A549 (cell line): ENCODE measurements at regions not wholly inside any gene's neighbourhood (a gene's known extent, or its start where the extent isn't known, plus 50 kb on each side); places are given as distances from the start of the nearest gene placed in this dataset.

Experiments
- ATAC-seq, 2 experiments: fragments of 200-7000 bp in 1 of 2; fragments of >200 bp in 1 of 2; cut with Nextera tagmentation in 1 of 2; cut with Tn5 transposase in 1 of 2; 3 replicates each; pipeline versions ENCODE4 v1.8.0 to v1.9.1; 2018 to 2020; ENCODE audit warnings: mild to moderate bottlenecking in 1 of 2, moderate library complexity in 1 of 2
- CTCF ChIA-PET: fragments of 300-600 bp; sonication (Branson Sonifier 250); formaldehyde crosslinking; extraction: SDS; loops from one replicate; lab custom pipeline; 2021; ENCODE audit warnings: antibody characterized with exemption, inconsistent platforms; lab: Yijun Ruan, JAX
- POLR2A ChIA-PET: fragments of 350-600 bp; formaldehyde crosslinking; extraction: SDS; loops from one replicate; lab custom pipeline; 2021; ENCODE audit warnings: antibody characterized with exemption, inconsistent platforms; lab: Yijun Ruan, JAX
- DNase-seq, 2 experiments: peaks; one replicate each; pipeline versions ENCODE4 v3.0.0 to v3.0.0-alpha.2; 2011 to 2016; ENCODE audit warnings: low read depth in 1 of 2, low spot score in 1 of 2
- FAIRE-seq: peaks from 2 replicates; lab custom pipeline; 2011; peaks lifted over from hg19 to GRCh38; lab: Jason Lieb, UNC
- H3K27ac ChIP-seq, 2 experiments: fragments of >200 bp; sonication (Bioruptor Twin); formaldehyde crosslinking; 3 replicates each; pipeline ENCODE4 v1.5.1; 2016 to 2017
- H3K4me1 ChIP-seq: fragments of >200 bp; sonication (Bioruptor Twin); formaldehyde crosslinking; 3 replicates; pipeline ENCODE4 v1.6.1; 2016
- H3K4me2 ChIP-seq: fragments of >200 bp; sonication (Bioruptor Twin); formaldehyde crosslinking; 3 replicates; pipeline ENCODE4 v1.6.1; 2016
- H3K4me3 ChIP-seq: fragments of >200 bp; sonication (Bioruptor Twin); formaldehyde crosslinking; 3 replicates; pipeline ENCODE4 v1.5.1; 2016
- H3K9me3 ChIP-seq: fragments of >200 bp; sonication (Bioruptor Twin); formaldehyde crosslinking; 3 replicates; pipeline ENCODE4 v1.6.1; 2016
- BHLHE40 ChIP-seq: IDR thresholded peaks from 2 replicates; pipeline ENCODE4 v1.6.1; 2012; ENCODE audit warnings: low read depth, low read length, inconsistent platforms
- CBX2 ChIP-seq: fragments of 200-600 bp; sonication (generic); IDR thresholded peaks from 2 replicates; pipeline ENCODE4 v1.6.1; 2016; ENCODE audit warnings: low read depth, mild to moderate bottlenecking, borderline replicate concordance
- CEBPB ChIP-seq, 2 experiments: fragments of >200 bp in 1 of 2; sonication (Bioruptor Twin) in 1 of 2; formaldehyde crosslinking in 1 of 2; IDR thresholded peaks; 2 replicates each; pipeline ENCODE4 v1.6.1; 2012 to 2016
- CHD4 ChIP-seq: fragments of 200-600 bp; sonication (generic); IDR thresholded peaks from 2 replicates; pipeline ENCODE4 v1.6.1; 2016; ENCODE audit warnings: antibody characterized with exemption, mild to moderate bottlenecking, borderline replicate concordance
- E2F6 ChIP-seq: IDR thresholded peaks from 2 replicates; pipeline ENCODE4 v1.6.1; 2012; ENCODE audit warnings: low read depth, borderline replicate concordance
- EHF ChIP-seq: fragments of 250-450 bp; sonication (Bioruptor Pico); IDR thresholded peaks from 2 replicates; pipeline ENCODE4 v1.5.0; 2020; ENCODE audit warnings: mild to moderate bottlenecking
- EHMT2 ChIP-seq: fragments of 200-600 bp; sonication (generic); IDR thresholded peaks from 2 replicates; pipeline ENCODE4 v1.6.1; 2016; ENCODE audit warnings: antibody characterized with exemption, low read depth, mild to moderate bottlenecking, moderate library complexity
- EP300 ChIP-seq, 2 experiments: fragments of >200 bp; sonication (Bioruptor Twin); formaldehyde crosslinking; IDR thresholded peaks; 2 replicates in 1 of 2; 3 replicates in 1 of 2; pipeline ENCODE4 v1.6.1; 2016 to 2017
- FOSB ChIP-seq: fragments of 250-450 bp; sonication (Bioruptor Pico); IDR thresholded peaks from 2 replicates; pipeline ENCODE4 v1.5.0; 2020; ENCODE audit warnings: mild to moderate bottlenecking, moderate library complexity
- GATA3 ChIP-seq: IDR thresholded peaks from 2 replicates; pipeline ENCODE4 v1.6.1; 2012; ENCODE audit warnings: borderline replicate concordance
- JUN ChIP-seq, 2 experiments: fragments of >200 bp; sonication (Bioruptor Twin); formaldehyde crosslinking; IDR thresholded peaks; 2 replicates in 1 of 2; 3 replicates in 1 of 2; pipeline ENCODE4 v1.6.1; 2016 to 2017
- JUNB ChIP-seq: fragments of >200 bp; sonication (Bioruptor Twin); formaldehyde crosslinking; IDR thresholded peaks from 2 replicates; pipeline ENCODE4 v1.6.1; 2016
- MAFK ChIP-seq: fragments of 450-650 bp; IDR thresholded peaks from 2 replicates; pipeline ENCODE4 v1.6.1; 2014; ENCODE audit not compliant: partially characterized antibody
- MAX ChIP-seq: IDR thresholded peaks from 2 replicates; pipeline ENCODE4 v1.6.1; 2012
- NFE2L2 ChIP-seq: fragments of 150-350 bp; conservative IDR thresholded peaks from 2 replicates; pipeline ENCODE4 v1.6.1; 2014; ENCODE audit warnings: low read length
- NPAS2 ChIP-seq: fragments of 250-450 bp; sonication (Bioruptor Pico); IDR thresholded peaks from 2 replicates; pipeline ENCODE4 v1.8.0; 2022; ENCODE audit warnings: mild to moderate bottlenecking, moderate library complexity, borderline replicate concordance
- NR3C1 ChIP-seq: fragments of >200 bp; sonication (Bioruptor Twin); formaldehyde crosslinking; IDR thresholded peaks from 3 replicates; pipeline ENCODE4 v1.6.1; 2017
- POLR2A ChIP-seq: IDR thresholded peaks from 2 replicates; pipeline ENCODE4 v1.6.1; 2012; ENCODE audit warnings: mild to moderate bottlenecking, low read length
- RARB ChIP-seq: fragments of 250-450 bp; sonication (Bioruptor Pico); IDR thresholded peaks from 2 replicates; pipeline ENCODE4 v1.8.0; 2021; ENCODE audit warnings: mild to moderate bottlenecking, moderate library complexity
- RNF2 ChIP-seq: fragments of 200-600 bp; sonication (generic); IDR thresholded peaks from 2 replicates; pipeline ENCODE4 v1.6.1; 2016; ENCODE audit warnings: low read depth, mild to moderate bottlenecking, antibody characterized with exemption, moderate library complexity, borderline replicate concordance
- TFCP2L1 ChIP-seq: fragments of 250-450 bp; sonication (Bioruptor Pico); IDR thresholded peaks from 2 replicates; pipeline ENCODE4 v1.5.0; 2021; ENCODE audit warnings: mild to moderate bottlenecking
- WGBS: methylation state at CpG from one replicate; pipeline ENCODE4 v1.1.6; 2017; ENCODE audit errors: missing lambda C conversion rate; 5-methylcytosine and 5-hydroxymethylcytosine counted together
- TF ChIP-seq, protein P1 (sequence below): fragments of 450-650 bp; IDR thresholded peaks from 2 replicates; pipeline ENCODE4 v1.6.1; 2014; ENCODE audit warnings: antibody characterized with exemption
- TF ChIP-seq, protein P2 (sequence below): IDR thresholded peaks from 2 replicates; pipeline ENCODE4 v1.6.1; 2012
- TF ChIP-seq, protein P3 (sequence below): fragments of >200 bp; sonication (Bioruptor Twin); formaldehyde crosslinking; IDR thresholded peaks from 2 replicates; pipeline ENCODE4 v1.6.1; 2016

DNA sequence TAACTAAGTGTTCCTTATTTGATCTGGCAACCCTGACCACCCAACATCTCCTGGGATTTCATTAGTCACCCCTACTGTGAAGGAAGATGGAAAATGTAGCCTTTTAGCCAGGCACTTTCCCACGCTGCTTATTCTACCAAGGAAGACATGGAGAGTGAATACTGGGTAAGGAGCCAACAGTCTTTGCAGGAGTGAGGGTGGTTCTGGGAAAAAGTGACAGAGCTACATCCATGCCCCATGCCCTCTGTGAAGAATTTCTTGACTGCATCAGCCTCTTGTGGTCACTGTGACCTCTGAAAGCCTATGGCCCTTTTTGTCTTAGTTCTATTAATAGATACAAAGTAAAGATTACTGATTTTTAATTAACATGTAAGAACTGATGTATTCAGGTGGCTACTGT, 196.0 kb upstream of the EEA1 start:
- WGBS: 39% methylated on average over 1 of the region's 1 CpG
- POLR2A ChIA-PET: no interaction called here

GRCh38 chr12:93126069-93126474, 197.0 kb upstream of the EEA1 start:
- FAIRE-seq: no peak
- H3K27ac ChIP-seq: no peak overlapping the region
- no peak overlapping the region for H3K4me2 ChIP-seq
- no peak for DNase-seq
- H3K4me1 ChIP-seq: peaks cover 22% of the 10 kb centered on the region; the same call in 2 of the 3 replicates
- POLR2A ChIA-PET: no interaction called here
- 79% methylated on average over 2 of the region's 2 CpGs for WGBS
- TF ChIP-seq BHLHE40 (no peak), CBX2 (no peak), JUNB (no peak)
- no peak for ATAC-seq
- CTCF ChIA-PET: no interaction called here
- H3K4me3 ChIP-seq: no peak overlapping the region
- no peaks in the 10 kb centered on the region for H3K9me3 ChIP-seq

More for the DNA sequence above, 196.0 kb upstream of the EEA1 start:
- no peak overlapping the region for H3K4me3 ChIP-seq
- H3K4me1 ChIP-seq: peaks cover 22% of the 10 kb centered on the region; the same call in 2 of the 3 replicates
- CTCF ChIA-PET: no interaction called here
- no peak for ATAC-seq
- DNase-seq: no peak
- no peaks in the 10 kb centered on the region for H3K9me3 ChIP-seq
- H3K27ac ChIP-seq: no peak overlapping the region
- TF ChIP-seq TFCP2L1 (CRISPR knock-in tag) (no peak), POLR2A (no peak), CHD4 (no peak), MAFK (no peak), NFE2L2 (no peak), JUN (IDR thresholded peaks at IDR 0.05) (no peak), GATA3 (no peak), MAX (no peak), RNF2 (no peak), BHLHE40 (no peak), E2F6 (no peak)
- TF ChIP-seq, protein P1, sequence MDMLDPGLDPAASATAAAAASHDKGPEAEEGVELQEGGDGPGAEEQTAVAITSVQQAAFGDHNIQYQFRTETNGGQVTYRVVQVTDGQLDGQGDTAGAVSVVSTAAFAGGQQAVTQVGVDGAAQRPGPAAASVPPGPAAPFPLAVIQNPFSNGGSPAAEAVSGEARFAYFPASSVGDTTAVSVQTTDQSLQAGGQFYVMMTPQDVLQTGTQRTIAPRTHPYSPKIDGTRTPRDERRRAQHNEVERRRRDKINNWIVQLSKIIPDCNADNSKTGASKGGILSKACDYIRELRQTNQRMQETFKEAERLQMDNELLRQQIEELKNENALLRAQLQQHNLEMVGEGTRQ: no peak
- H3K4me2 ChIP-seq: no peak overlapping the region
- FAIRE-seq: no peak

GRCh38 chr12:93127107-93127560, 198.0 kb upstream of the EEA1 start:
- Histone ChIP-seq H3K4me3 (no peak overlapping the region), H3K4me1 (peaks cover 18% of the 10 kb centered on the region; the same call in 2 of the 3 replicates), H3K4me2 (no peak overlapping the region), H3K27ac (no peak overlapping the region; a peak in 1 of 6 replicates), H3K9me3 (no peaks in the 10 kb centered on the region)
- TF ChIP-seq GATA3 (no peak), NR3C1 (no peak), NPAS2 (no peak), CHD4 (no peak), NFE2L2 (no peak), FOSB (CRISPR knock-in tag) (no peak)
- TF ChIP-seq, protein P2, sequence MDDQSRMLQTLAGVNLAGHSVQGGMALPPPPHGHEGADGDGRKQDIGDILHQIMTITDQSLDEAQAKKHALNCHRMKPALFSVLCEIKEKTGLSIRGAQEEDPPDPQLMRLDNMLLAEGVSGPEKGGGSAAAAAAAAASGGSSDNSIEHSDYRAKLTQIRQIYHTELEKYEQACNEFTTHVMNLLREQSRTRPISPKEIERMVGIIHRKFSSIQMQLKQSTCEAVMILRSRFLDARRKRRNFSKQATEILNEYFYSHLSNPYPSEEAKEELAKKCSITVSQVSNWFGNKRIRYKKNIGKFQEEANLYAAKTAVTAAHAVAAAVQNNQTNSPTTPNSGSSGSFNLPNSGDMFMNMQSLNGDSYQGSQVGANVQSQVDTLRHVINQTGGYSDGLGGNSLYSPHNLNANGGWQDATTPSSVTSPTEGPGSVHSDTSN: no peak
- no peak for FAIRE-seq
- ChIA-PET POLR2A (no interaction called here), CTCF (interaction anchor here (1.1 kb wide), 1 partner anchor 13 kb away, joined by 6 read pairs; no protein-coding TSS in a partner anchor)
- DNase-seq: no peak
- 80% methylated on average over 7 of the region's 7 CpGs for WGBS
- no peak for ATAC-seq

DNA sequence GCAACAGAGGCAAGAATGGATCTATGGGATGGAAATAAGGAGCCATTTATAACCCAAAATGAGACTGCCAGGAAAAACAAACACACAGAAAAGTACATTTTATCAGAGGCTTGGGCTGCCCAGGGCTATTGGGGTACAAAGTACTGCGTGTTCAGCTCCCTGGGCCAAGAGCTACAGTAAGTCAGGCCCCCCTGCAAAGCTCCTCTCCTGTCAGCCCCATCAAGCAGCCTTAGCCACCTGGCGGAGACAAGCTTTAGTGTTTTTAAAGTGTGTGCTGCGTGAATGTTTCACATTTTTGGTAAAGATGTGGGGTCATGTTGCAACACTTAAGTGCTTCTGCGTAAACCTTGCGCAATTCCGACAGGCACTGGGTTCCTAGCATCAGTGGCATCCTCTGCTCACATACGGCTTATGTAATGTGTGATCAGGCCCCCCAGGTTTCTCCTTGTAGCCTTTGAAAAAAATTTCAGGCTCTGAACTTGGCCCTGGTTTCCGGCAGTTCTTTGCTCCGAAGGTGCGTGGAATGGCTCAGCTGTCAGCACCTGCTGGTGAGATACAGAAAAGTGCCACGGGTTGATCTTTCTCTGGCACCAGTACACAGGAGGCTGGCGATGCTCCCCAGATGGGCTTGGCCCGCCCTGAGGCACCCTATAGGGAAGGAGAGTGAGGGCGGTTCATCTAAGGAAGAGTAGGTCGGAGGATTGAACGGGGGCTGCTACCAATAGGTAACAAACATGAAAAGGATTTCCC, 198.7 kb upstream of the EEA1 start:
- TF ChIP-seq EHMT2 (no peak), MAFK (no peak), EHF (no peak), RARB (CRISPR knock-in tag) (no peak), CEBPB (IDR thresholded peaks at IDR 0.05) (peak; percentile 82 to 86), CHD4 (no peak), EP300 (IDR thresholded peaks at IDR 0.05) (no peak), NPAS2 (no peak)
- TF ChIP-seq, protein P2: no peak
- TF ChIP-seq, protein P3, sequence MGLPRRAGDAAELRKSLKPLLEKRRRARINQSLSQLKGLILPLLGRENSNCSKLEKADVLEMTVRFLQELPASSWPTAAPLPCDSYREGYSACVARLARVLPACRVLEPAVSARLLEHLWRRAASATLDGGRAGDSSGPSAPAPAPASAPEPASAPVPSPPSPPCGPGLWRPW: peak; percentile 31; the same call in 1 of the 2 replicates
- TF ChIP-seq, all 56 proteins: peak for 2
- 60% methylated on average over 16 of the region's 16 CpGs for WGBS
- no peak overlapping the region; a peak in 1 of 6 replicates for H3K27ac ChIP-seq
- no peaks in the 10 kb centered on the region for H3K9me3 ChIP-seq
- peaks cover 12% of the 10 kb centered on the region; the same call in 2 of the 3 replicates for H3K4me1 ChIP-seq
- peak in 1 of 2 experiments; percentile 56; a peak in 3 of 6 replicates for ATAC-seq
- no peak overlapping the region for H3K4me2 ChIP-seq
- FAIRE-seq: no peak
- CTCF ChIA-PET: interaction anchor here (1.1 kb wide), 1 partner anchor 14 kb away, joined by 6 read pairs; no protein-coding TSS in a partner anchor
- H3K4me3 ChIP-seq: no peak overlapping the region
- peak in 1 of 2 experiments; percentile 15 for DNase-seq
- POLR2A ChIA-PET: no interaction called here
